NCI-H2029 (cell line): ENCODE measurements at regions not wholly inside any gene's neighbourhood (a gene's known extent, or its start where the extent isn't known, plus 50 kb on each side); places are given as distances from the start of the nearest gene placed in this dataset.

ENCODE experiments used
- DNase-seq: peaks from one replicate; lab custom pipeline; 2025; lab: John Stamatoyannopoulos, UW

- no peak for DNase-seq
These were observed 58.5 kb downstream of the DLL1 start for GRCh38 chr6:170232186-170233002.

GRCh38 chr6:170231293-170232185 is 59.3 kb downstream of the DLL1 start:
- DNase-seq, result no peak

GRCh38 chr6:170230520-170231292 is 60.2 kb downstream of the DLL1 start:
- DNase-seq, result peak; percentile 27

GRCh38 chr6:170229851-170230519 is 60.9 kb downstream of the DLL1 start:
- no peak for DNase-seq

- no peak for DNase-seq
These were observed 61.5 kb downstream of the DLL1 start for GRCh38 chr6:170229396-170229795.

GRCh38 chr6:170228946-170229310 is 62.0 kb downstream of the DLL1 start:
- DNase-seq, result no peak

GRCh38 chr6:170227996-170228945 is 62.6 kb downstream of the DLL1 start:
- no peak for DNase-seq

- no peak for DNase-seq
These were observed 63.3 kb downstream of the DLL1 start for GRCh38 chr6:170227521-170227983.

- DNase-seq, result no peak
These were observed 64.2 kb downstream of the DLL1 start for GRCh38 chr6:170226647-170227046.

GRCh38 chr6:170225852-170226417 is 64.9 kb downstream of the DLL1 start:
- no peak for DNase-seq

- DNase-seq, result peak; percentile 51
These were observed 65.9 kb downstream of the DLL1 start for GRCh38 chr6:170224694-170225660.

- no peak for DNase-seq
These were observed 66.9 kb downstream of the DLL1 start for GRCh38 chr6:170223718-170224693.

- DNase-seq, result peak; percentile 95
These were observed 68.1 kb downstream of the DLL1 start for GRCh38 chr6:170222498-170223471.

- no peak for DNase-seq
These were observed 69.0 kb downstream of the DLL1 start for GRCh38 chr6:170221753-170222400.

- no peak for DNase-seq
These were observed 69.7 kb downstream of the DLL1 start for GRCh38 chr6:170221052-170221752.
